ENCODE measurements at regions not wholly inside any gene's neighbourhood (a gene's known extent, or its start where the extent isn't known, plus 50 kb on each side); places are given as distances from the start of the nearest gene placed in this dataset.
A peak's percentile ranks its signal among the peaks of the same experiment; 100 is the strongest.

GRCh38 chr15:95921404-95921803 lies 409.1 kb upstream of the NR2F2 start:
- no peaks in the 10 kb centered on the region for H3K27me3 ChIP-seq (replicated peaks; ENCODE audit: insufficient read depth, low read length)
- no peaks in the 10 kb centered on the region for H3K4me1 ChIP-seq (ENCODE audit: low read length)
- TF ChIP-seq EZH2phosphoT487 (IDR thresholded peaks at IDR 0.05; ENCODE audit: low read length) = no peak
- DNase-seq = no peak
- no peak overlapping the region for H3K4me2 ChIP-seq (ENCODE audit: low read depth, low read length)
- H3K36me3 ChIP-seq (replicated peaks; ENCODE audit: insufficient read depth, low read length) = no peaks in the 10 kb centered on the region
- H3K9me3 ChIP-seq (replicated peaks; ENCODE audit: insufficient read depth, low read length) = no peaks in the 10 kb centered on the region
- no peaks in the 10 kb centered on the region for H4K20me1 ChIP-seq (ENCODE audit: insufficient read depth, low read length)
- no peak overlapping the region for H3K9ac ChIP-seq (ENCODE audit: low read length)
- no peak overlapping the region for H3K27ac ChIP-seq (ENCODE audit: low read length)
- H3K9me2 ChIP-seq (replicated peaks; ENCODE audit: insufficient read depth, low read length) = no peaks in the 10 kb centered on the region
- H3K79me2 ChIP-seq (ENCODE audit: low read length) = no peaks in the 10 kb centered on the region
- H3F3A ChIP-seq (ENCODE audit: insufficient read depth, low read length) = no peaks in the 10 kb centered on the region
- H3K4me3 ChIP-seq (ENCODE audit: low read length) = no peak overlapping the region
- no peak overlapping the region for H2AFZ ChIP-seq (ENCODE audit: low read length)

DNA sequence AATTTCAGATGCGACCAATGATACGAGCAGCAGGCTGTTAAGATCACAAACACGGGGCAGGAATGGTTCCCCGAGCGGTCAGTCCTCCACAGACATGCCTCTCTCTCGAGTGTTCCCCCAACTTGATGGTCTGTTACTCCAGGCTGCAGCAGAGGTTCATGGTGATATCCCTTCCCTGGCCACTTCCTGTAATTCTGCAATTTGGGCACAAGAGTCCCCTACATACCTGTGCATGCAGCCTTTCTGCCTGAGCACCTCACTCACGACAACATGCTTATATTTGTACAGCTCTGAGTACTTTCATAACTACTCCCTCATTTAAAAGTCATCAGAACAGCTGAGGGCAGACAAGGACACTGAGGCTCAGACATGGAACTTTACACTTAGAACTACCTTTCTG lies 408.1 kb upstream of the NR2F2 start:
- no peaks in the 10 kb centered on the region for H3K9me2 ChIP-seq (replicated peaks; ENCODE audit: insufficient read depth, low read length)
- no peak overlapping the region for H3K4me2 ChIP-seq (ENCODE audit: low read depth, low read length)
- no peaks in the 10 kb centered on the region for H4K20me1 ChIP-seq (ENCODE audit: insufficient read depth, low read length)
- no peaks in the 10 kb centered on the region for H3K27me3 ChIP-seq (replicated peaks; ENCODE audit: insufficient read depth, low read length)
- no peaks in the 10 kb centered on the region for H3K79me2 ChIP-seq (ENCODE audit: low read length)
- no peak for DNase-seq
- H3K4me1 ChIP-seq (ENCODE audit: low read length) = no peaks in the 10 kb centered on the region
- no peak overlapping the region for H3K9ac ChIP-seq (ENCODE audit: low read length)
- no peaks in the 10 kb centered on the region for H3K36me3 ChIP-seq (replicated peaks; ENCODE audit: insufficient read depth, low read length)
- H3K4me3 ChIP-seq (ENCODE audit: low read length) = no peak overlapping the region
- H3K27ac ChIP-seq (ENCODE audit: low read length) = no peak overlapping the region
- no peaks in the 10 kb centered on the region for H3K9me3 ChIP-seq (replicated peaks; ENCODE audit: insufficient read depth, low read length)
- H2AFZ ChIP-seq (ENCODE audit: low read length) = no peak overlapping the region
- H3F3A ChIP-seq (ENCODE audit: insufficient read depth, low read length) = no peaks in the 10 kb centered on the region
- TF ChIP-seq EZH2phosphoT487 (IDR thresholded peaks at IDR 0.05; ENCODE audit: low read length) (no peak), EZH2 (optimal IDR thresholded peaks at IDR 0.05; ENCODE audit: low read depth, low read length) (no peak)
- TF ChIP-seq, protein P1, sequence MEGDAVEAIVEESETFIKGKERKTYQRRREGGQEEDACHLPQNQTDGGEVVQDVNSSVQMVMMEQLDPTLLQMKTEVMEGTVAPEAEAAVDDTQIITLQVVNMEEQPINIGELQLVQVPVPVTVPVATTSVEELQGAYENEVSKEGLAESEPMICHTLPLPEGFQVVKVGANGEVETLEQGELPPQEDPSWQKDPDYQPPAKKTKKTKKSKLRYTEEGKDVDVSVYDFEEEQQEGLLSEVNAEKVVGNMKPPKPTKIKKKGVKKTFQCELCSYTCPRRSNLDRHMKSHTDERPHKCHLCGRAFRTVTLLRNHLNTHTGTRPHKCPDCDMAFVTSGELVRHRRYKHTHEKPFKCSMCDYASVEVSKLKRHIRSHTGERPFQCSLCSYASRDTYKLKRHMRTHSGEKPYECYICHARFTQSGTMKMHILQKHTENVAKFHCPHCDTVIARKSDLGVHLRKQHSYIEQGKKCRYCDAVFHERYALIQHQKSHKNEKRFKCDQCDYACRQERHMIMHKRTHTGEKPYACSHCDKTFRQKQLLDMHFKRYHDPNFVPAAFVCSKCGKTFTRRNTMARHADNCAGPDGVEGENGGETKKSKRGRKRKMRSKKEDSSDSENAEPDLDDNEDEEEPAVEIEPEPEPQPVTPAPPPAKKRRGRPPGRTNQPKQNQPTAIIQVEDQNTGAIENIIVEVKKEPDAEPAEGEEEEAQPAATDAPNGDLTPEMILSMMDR (IDR thresholded peaks at IDR 0.05; ENCODE audit: low read length) = no peak

DNA sequence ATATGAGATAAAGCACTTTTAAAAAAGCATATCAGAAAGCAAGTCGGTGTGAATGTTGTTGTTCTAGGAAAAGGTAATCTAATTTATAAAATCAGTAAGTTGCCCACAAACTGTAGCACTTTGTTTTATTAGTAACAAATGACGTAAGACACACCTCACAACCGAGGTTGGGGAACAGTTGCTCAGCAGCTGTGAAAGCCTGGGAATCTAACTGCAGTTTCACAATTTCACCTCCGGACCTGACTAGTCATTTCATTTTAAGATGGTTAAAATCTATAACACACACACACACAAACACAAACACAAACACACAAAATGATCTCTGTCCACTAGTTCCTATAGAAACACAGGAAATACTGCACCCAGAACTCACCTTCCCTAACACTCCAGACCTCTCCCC lies 406.7 kb upstream of the NR2F2 start:
- Histone ChIP-seq H3K9ac (ENCODE audit: low read length) (no peak overlapping the region), H3K79me2 (ENCODE audit: low read length) (no peaks in the 10 kb centered on the region), H4K20me1 (ENCODE audit: insufficient read depth, low read length) (no peaks in the 10 kb centered on the region), H3K4me1 (ENCODE audit: low read length) (peaks cover 2% of the 10 kb centered on the region), H3K27me3 (replicated peaks; ENCODE audit: insufficient read depth, low read length) (no peaks in the 10 kb centered on the region), H3K4me2 (ENCODE audit: low read depth, low read length) (no peak overlapping the region), H3K9me3 (replicated peaks; ENCODE audit: insufficient read depth, low read length) (no peaks in the 10 kb centered on the region), H3K27ac (ENCODE audit: low read length) (no peak overlapping the region), H3F3A (ENCODE audit: insufficient read depth, low read length) (0 out of 2 replicates have a peak, but pooled peaks cover under 1% of the 10 kb centered on the region), H3K9me2 (replicated peaks; ENCODE audit: insufficient read depth, low read length) (no peaks in the 10 kb centered on the region), H3K36me3 (replicated peaks; ENCODE audit: insufficient read depth, low read length) (no peaks in the 10 kb centered on the region), H2AFZ (ENCODE audit: low read length) (no peak overlapping the region), H3K4me3 (ENCODE audit: low read length) (no peak overlapping the region)
- TF ChIP-seq, protein P1 (IDR thresholded peaks at IDR 0.05; ENCODE audit: low read length) = no peak
- TF ChIP-seq EZH2 (optimal IDR thresholded peaks at IDR 0.05; ENCODE audit: low read depth, low read length) = no peak
- TF ChIP-seq EZH2phosphoT487 (IDR thresholded peaks at IDR 0.05; ENCODE audit: low read length) = no peak
- no peak for DNase-seq

DNA sequence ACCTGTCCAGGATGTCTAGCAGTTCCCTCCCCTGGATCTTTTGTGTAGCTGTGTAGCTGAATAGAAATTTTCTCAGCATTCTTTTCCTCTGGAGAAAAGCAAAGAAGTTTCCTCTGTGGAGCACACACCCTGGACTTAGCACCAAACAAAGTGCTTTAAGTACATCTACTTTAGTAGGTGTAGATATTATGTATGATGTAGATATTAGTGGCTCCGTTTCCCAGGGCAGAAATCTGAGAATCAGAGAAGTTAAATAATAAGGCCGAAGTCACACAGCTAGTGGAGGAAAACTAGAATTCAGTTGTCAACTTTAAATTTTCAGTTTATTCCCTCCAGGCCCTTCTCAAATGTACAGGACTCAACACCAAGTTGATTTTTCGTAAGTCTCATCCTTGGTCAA lies 401.7 kb upstream of the NR2F2 start:
- Histone ChIP-seq H3K4me1 (ENCODE audit: low read length) (peaks cover 19% of the 10 kb centered on the region), H3F3A (ENCODE audit: insufficient read depth, low read length) (peaks cover 10% of the 10 kb centered on the region; the same call in 1 of the 2 replicates), H3K9me3 (replicated peaks; ENCODE audit: insufficient read depth, low read length) (no peaks in the 10 kb centered on the region), H3K79me2 (ENCODE audit: low read length) (no peaks in the 10 kb centered on the region), H2AFZ (ENCODE audit: low read length) (peak overlapping the region; percentile 15; the same call in 1 of the 2 replicates), H3K9me2 (replicated peaks; ENCODE audit: insufficient read depth, low read length) (no peaks in the 10 kb centered on the region), H3K9ac (ENCODE audit: low read length) (0 out of 2 replicates have a peak overlapping the region, but pooled peaks have one; percentile 22), H3K36me3 (replicated peaks; ENCODE audit: insufficient read depth, low read length) (no peaks in the 10 kb centered on the region), H3K27me3 (replicated peaks; ENCODE audit: insufficient read depth, low read length) (no peaks in the 10 kb centered on the region), H3K27ac (ENCODE audit: low read length) (peak overlapping the region; percentile 71; the same call in 1 of the 2 replicates), H3K4me2 (ENCODE audit: low read depth, low read length) (peak overlapping the region; percentile 48; the same call in 1 of the 2 replicates), H3K4me3 (ENCODE audit: low read length) (no peak overlapping the region), H4K20me1 (ENCODE audit: insufficient read depth, low read length) (no peaks in the 10 kb centered on the region)
- TF ChIP-seq EZH2phosphoT487 (IDR thresholded peaks at IDR 0.05; ENCODE audit: low read length) = no peak
- no peak for DNase-seq

All from MM.1S (cell line).